ENCODE measurements at regions not wholly inside any gene's neighbourhood (a gene's known extent, or its start where the extent isn't known, plus 50 kb on each side); places are given as distances from the start of the nearest gene placed in this dataset.

DNA sequence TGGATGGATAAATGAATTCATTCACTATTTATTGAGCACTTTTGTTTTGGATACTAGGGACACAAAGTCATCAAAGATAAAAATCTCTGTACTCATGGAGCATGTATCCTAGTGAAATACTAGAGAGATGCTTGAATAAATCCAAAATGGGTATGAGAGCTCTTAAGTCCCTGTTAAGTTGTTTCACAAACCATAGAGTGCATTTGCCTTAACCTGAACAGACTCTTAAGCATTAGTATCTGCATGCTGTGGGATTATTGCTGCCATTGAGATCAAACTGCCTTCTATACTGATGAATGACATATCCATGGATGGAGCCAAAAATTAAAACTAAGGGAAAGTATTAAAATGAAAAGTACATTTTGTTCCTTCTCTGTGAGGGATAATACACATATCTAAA lies 206.5 kb upstream of the KRR1 start:
- TF ChIP-seq CTCF (IDR thresholded peaks at IDR 0.05) (no peak), EZH2phosphoT487 (IDR thresholded peaks at IDR 0.05) (no peak), EZH2 (IDR thresholded peaks at IDR 0.05) (no peak)
